Thyroid gland (tissue), 4 donors: ENCODE measurements at regions not wholly inside any gene's neighbourhood (a gene's known extent, or its start where the extent isn't known, plus 50 kb on each side); places are given as distances from the start of the nearest gene placed in this dataset.

Experiments used
- POLR2A ChIP-seq, 2 donors: fragments of 450-650 bp; IDR thresholded peaks; one replicate each; pipeline ENCODE4 v1.6.1; 2017; ENCODE audit warnings: antibody characterized with exemption in 2 of 2, mild to moderate bottlenecking in 2 of 2, moderate library complexity in 1 of 2
- TF ChIP-seq, protein P1 (sequence below), 6 experiments: fragments of 200-600 bp in 3 of 6; fragments of 450-650 bp in 3 of 6; sonication (generic) in 3 of 6; IDR thresholded peaks; one replicate each; pipeline ENCODE4 v1.5.1; 2016 to 2019; ENCODE audit warnings: antibody characterized with exemption in 6 of 6, mild to moderate bottlenecking in 2 of 6, inconsistent platforms in 1 of 6, moderate library complexity in 1 of 6

DNA sequence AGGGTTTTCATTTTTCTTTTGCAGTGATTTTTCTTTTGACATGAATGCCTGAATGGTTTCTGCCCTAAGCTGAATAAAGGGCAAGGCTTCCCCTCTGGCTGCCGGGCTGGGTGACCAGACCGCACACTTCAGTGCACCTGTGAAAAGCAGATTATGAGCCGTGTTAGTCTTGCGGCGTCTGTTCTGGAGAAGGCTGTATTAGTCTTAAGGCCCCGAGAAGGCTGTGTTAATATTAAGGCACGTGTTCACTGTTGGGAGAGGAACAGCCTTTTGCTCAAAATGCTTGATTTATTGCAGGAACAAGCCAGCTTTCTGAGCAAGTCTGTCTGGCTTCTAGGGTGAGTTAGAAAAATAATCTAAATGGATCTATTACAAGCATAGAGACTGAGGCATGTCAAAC, 54.7 kb upstream of the DNAH14 start:
- TF ChIP-seq, protein P1, sequence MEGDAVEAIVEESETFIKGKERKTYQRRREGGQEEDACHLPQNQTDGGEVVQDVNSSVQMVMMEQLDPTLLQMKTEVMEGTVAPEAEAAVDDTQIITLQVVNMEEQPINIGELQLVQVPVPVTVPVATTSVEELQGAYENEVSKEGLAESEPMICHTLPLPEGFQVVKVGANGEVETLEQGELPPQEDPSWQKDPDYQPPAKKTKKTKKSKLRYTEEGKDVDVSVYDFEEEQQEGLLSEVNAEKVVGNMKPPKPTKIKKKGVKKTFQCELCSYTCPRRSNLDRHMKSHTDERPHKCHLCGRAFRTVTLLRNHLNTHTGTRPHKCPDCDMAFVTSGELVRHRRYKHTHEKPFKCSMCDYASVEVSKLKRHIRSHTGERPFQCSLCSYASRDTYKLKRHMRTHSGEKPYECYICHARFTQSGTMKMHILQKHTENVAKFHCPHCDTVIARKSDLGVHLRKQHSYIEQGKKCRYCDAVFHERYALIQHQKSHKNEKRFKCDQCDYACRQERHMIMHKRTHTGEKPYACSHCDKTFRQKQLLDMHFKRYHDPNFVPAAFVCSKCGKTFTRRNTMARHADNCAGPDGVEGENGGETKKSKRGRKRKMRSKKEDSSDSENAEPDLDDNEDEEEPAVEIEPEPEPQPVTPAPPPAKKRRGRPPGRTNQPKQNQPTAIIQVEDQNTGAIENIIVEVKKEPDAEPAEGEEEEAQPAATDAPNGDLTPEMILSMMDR (IDR thresholded peaks at IDR 0.05): no peak
- TF ChIP-seq POLR2A (IDR thresholded peaks at IDR 0.05): no peak
